ENCODE measurements at regions not wholly inside any gene's neighbourhood (a gene's known extent, or its start where the extent isn't known, plus 50 kb on each side); places are given as distances from the start of the nearest gene placed in this dataset.

DNA sequence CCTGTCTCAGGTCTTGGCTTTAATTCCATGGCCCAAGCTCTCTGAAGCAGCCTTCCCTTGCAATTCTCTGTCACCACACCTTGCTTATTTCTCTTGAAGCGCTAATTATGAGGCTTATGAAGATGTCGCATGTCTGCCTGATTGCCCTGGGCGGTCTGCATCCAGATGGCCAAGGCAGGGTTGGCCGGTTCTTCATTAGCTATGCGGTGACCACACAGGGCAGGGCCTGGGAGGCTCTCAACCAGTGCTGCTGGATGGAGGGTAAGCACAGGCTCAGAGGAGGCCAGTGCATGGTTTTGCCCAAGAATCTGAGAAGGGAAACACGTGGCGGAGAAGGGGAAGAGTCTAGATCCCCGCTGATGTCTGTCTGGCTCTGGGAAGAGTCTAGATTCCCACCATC lies 528.7 kb downstream of the CDH26 start:
- TF ChIP-seq, protein P1, sequence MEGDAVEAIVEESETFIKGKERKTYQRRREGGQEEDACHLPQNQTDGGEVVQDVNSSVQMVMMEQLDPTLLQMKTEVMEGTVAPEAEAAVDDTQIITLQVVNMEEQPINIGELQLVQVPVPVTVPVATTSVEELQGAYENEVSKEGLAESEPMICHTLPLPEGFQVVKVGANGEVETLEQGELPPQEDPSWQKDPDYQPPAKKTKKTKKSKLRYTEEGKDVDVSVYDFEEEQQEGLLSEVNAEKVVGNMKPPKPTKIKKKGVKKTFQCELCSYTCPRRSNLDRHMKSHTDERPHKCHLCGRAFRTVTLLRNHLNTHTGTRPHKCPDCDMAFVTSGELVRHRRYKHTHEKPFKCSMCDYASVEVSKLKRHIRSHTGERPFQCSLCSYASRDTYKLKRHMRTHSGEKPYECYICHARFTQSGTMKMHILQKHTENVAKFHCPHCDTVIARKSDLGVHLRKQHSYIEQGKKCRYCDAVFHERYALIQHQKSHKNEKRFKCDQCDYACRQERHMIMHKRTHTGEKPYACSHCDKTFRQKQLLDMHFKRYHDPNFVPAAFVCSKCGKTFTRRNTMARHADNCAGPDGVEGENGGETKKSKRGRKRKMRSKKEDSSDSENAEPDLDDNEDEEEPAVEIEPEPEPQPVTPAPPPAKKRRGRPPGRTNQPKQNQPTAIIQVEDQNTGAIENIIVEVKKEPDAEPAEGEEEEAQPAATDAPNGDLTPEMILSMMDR (IDR thresholded peaks at IDR 0.05; ENCODE audit: insufficient read depth, low read depth, low read length) = no peak
- CTCF ChIA-PET = no interaction called here
- no peaks in the 10 kb centered on the region for H3K36me3 ChIP-seq (ENCODE audit: control insufficient read depth, insufficient read depth, low read length)
- H3K27me3 ChIP-seq (ENCODE audit: control insufficient read depth, insufficient read depth, low read length) = no peaks in the 10 kb centered on the region
- POLR2A ChIA-PET = no interaction called here
- H3K4me3 ChIP-seq (ENCODE audit: low read depth, low read length) = no peak overlapping the region
- DNase-seq (ENCODE audit: low read depth) = no peak

DNA sequence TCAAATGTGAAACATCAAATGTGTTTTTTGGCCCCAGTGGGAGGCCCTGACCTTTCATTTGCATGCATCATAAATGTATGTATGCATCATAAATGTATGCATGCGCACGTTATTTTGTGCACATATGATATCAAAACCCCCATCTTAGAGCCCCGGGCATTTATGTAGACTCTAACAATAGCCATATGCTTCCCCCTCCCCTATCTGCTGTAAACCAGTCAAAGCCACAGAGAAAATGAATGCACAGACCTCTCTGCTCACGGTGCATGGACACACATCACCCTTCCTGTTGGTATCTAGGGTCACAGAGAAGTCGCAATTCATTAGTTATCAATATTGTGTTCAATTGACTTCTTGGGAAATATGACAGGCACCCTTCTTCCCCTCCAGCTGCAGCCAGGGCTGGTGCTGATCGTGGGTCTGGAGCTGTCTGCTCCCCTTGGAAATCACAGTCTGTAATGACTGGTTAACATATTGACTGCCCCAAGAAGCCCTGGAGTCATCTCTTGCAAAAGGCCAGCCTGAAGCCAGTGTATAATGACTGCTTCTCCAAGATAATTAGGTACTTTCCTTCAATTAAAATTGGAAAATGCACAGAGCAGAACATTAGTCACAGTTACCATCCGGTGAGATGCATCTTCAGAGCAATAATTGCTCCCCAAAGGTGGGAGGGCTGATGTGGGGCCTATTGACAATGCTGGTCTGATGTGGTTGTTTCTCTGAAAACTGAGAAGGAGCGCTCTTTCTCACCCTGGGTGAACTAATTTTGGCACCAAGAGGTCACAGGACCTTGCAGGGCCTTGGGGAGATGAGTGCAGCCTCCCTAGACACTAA lies 532.2 kb downstream of the CDH26 start:
- TF ChIP-seq, protein P1 (IDR thresholded peaks at IDR 0.05; ENCODE audit: insufficient read depth, low read depth, low read length) = no peak
- no peaks in the 10 kb centered on the region for H3K36me3 ChIP-seq (ENCODE audit: control insufficient read depth, insufficient read depth, low read length)
- H3K27me3 ChIP-seq (ENCODE audit: control insufficient read depth, insufficient read depth, low read length) = no peaks in the 10 kb centered on the region
- ChIA-PET POLR2A (no interaction called here), CTCF (no interaction called here)
- no peak for DNase-seq (ENCODE audit: low read depth)
- no peak overlapping the region for H3K4me3 ChIP-seq (ENCODE audit: low read depth, low read length)

DNA sequence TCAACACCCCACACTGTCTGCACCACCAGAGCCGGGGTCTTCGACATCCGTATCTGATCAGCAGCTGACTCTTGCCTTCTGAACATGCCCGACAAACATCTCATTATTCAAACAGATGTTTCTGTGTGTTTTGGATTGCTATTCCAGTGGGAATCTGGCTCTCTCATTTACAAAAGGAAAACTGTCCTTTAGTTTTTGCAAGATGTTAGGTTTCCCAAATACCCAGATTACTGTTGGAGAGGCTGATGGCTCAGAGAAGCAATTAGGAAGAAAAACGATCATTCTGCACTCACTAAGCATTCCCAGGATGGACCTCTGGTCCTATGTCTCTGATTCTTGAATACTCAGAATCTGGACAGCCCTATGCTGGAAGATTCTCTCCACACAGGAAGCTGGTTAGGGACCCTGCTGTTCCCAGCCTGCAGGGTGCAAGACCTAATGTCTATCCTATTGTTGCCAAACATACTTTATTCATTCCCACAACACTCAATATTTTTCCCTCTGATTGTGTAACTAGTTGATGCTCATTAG lies 532.9 kb downstream of the CDH26 start:
- Histone ChIP-seq H3K27me3 (ENCODE audit: control insufficient read depth, insufficient read depth, low read length) (no peaks in the 10 kb centered on the region), H3K36me3 (ENCODE audit: control insufficient read depth, insufficient read depth, low read length) (no peaks in the 10 kb centered on the region), H3K4me3 (ENCODE audit: low read depth, low read length) (no peak overlapping the region)
- CTCF ChIA-PET = no interaction called here
- POLR2A ChIA-PET = no interaction called here
- TF ChIP-seq, protein P1 (IDR thresholded peaks at IDR 0.05; ENCODE audit: insufficient read depth, low read depth, low read length) = no peak
- DNase-seq (ENCODE audit: low read depth) = no peak

DNA sequence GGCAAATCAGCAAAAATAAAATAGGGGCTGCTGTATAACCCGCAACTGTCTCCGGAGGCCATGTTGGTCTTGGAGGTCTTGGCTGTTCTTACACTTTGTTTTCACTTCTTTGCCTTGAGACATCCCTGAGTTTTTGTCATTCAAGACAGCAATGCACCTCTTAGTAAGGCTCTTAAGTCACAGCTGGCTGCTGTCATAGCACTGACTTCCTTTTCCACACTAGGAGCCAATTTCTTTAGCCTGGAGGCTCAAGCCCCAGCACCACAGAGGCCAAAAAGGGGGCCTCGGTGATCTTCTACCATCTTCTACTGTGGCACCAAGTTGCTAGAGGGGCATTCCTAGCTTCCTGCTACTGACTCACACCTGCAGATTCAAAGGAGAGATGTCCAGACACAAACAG lies 536.3 kb downstream of the CDH26 start:
- ChIA-PET POLR2A (no interaction called here), CTCF (no interaction called here)
- no peak for DNase-seq (ENCODE audit: low read depth)
- H3K36me3 ChIP-seq (ENCODE audit: control insufficient read depth, insufficient read depth, low read length) = no peaks in the 10 kb centered on the region
- TF ChIP-seq, protein P1 (IDR thresholded peaks at IDR 0.05; ENCODE audit: insufficient read depth, low read depth, low read length) = no peak
- H3K4me3 ChIP-seq (ENCODE audit: low read depth, low read length) = no peak overlapping the region
- H3K27me3 ChIP-seq (ENCODE audit: control insufficient read depth, insufficient read depth, low read length) = no peaks in the 10 kb centered on the region

DNA sequence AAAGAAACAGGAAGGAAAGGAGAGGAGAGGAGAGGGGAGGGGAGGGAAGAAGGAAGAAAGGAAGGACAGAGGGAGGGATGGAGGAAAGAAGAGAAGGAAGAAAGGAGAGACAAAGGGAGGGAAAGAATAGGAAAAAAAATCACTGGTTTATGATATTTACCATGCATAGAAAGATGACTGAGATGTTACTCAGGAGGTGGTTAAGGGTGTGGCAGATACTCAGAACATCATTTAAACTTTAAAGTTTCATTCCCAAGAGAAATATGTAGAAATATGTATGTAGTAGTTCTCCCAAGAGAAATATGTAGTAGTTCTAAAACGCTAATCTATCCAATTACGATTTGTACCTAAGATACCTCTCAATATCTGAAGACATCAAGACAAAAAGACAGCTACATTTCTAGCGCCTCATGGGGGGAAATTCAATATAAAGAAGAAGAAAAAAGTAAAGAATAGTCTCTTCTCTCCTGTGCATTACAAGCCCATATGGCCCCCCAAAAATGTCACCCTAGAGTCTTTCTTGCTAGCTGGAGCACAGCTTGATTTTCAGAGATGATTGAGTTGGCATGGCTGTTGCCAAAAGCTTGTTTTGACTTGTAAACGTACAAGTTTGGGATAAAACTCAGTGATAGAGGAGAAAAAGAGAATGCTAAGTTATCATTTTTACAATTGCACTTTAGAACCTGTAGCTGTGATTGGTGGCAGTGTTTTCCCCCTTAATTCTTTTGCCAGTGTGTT lies 539.2 kb downstream of the CDH26 start:
- no peaks in the 10 kb centered on the region for H3K36me3 ChIP-seq (ENCODE audit: control insufficient read depth, insufficient read depth, low read length)
- ChIA-PET POLR2A (no interaction called here), CTCF (no interaction called here)
- no peak for DNase-seq (ENCODE audit: low read depth)
- TF ChIP-seq, protein P1 (IDR thresholded peaks at IDR 0.05; ENCODE audit: insufficient read depth, low read depth, low read length) = no peak
- no peak overlapping the region for H3K4me3 ChIP-seq (ENCODE audit: low read depth, low read length)
- H3K27me3 ChIP-seq (ENCODE audit: control insufficient read depth, insufficient read depth, low read length) = no peaks in the 10 kb centered on the region
